Superior temporal gyrus (tissue), 1 donor: ENCODE measurements at regions not wholly inside any gene's neighbourhood (a gene's known extent, or its start where the extent isn't known, plus 50 kb on each side); places are given as distances from the start of the nearest gene placed in this dataset.

Experiments
- DNase-seq: peaks from one replicate; pipeline ENCODE4 v3.0.0-alpha.2; 2016; ENCODE audit errors: extremely low spot score

DNA sequence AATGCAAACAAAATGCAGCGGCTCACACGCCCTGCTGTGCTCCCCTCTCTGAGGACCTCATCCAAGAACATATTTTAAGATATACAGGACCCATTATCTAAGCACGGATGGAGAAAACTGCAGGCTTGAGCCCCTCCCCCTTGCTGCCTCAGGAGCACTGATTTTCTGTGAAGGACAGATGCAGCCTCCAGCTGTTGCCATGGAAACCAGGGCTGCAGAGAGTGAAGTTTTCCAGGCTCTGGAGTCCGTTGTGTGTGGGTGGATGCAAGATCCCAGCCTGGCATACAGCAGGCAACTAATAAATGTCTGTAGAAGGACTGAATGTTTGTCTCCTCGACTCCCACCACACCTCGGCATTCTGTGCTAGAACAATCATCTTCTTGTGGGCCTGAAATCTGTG is 105.6 kb upstream of the PEG3 start:
- peak; percentile 76 for DNase-seq

DNA sequence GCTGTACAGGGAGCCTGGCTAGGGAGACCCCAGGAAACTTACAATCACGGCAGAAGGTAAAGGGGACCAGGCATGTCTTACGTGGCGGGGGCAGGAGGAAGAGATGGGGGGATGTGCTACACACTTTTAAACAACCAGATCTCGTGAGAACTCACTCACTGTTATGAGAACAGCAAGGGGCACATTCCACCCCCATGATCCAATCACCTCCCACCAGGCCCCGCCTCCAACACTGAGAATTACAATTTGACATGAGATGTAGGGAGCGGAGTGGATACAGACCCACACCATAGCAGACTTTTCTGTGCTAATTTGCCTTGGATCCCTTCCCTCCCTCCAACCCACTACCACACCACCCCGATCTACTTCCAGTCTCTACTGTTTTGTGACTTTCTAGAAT is 106.7 kb upstream of the PEG3 start:
- no peak for DNase-seq

DNA sequence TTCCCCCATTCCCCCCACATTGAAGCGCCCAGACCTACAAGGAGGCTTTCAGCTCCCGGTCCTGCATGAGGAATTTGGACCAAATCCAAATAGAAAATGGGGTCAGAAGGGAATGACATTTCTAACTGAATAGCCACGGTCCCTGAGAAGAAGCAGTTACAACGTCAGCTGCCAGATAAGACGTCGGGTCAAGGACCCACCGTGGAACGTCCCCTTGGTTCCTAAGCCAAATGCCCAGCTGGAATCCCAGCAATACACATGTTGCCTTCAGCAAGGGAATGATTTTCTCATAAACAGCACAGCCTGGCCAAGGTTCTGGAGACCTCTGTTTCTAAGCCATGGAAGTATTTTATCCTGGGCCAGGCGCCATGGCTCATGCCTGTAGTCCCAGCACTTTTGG is 109.1 kb upstream of the PEG3 start:
- no peak for DNase-seq

DNA sequence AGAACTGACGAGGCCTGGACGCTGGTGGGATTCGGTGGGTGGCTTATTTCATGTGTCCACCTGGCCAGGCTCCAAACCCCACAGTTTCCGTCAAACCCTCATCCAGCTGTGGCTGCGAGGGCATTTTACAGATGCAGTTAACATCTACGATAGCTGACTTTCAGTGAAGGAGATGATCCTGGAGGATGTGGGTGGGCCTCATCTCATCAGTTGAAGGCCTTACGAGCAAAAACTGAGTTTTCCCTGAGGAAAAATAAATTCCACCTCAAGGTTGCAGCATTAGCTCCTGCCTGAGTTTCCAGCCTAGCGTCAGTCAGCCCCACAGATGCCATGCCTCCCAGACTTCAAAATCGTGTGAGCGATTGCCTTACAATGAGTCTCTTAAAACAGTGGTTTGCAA is 111.1 kb upstream of the PEG3 start:
- no peak for DNase-seq

DNA sequence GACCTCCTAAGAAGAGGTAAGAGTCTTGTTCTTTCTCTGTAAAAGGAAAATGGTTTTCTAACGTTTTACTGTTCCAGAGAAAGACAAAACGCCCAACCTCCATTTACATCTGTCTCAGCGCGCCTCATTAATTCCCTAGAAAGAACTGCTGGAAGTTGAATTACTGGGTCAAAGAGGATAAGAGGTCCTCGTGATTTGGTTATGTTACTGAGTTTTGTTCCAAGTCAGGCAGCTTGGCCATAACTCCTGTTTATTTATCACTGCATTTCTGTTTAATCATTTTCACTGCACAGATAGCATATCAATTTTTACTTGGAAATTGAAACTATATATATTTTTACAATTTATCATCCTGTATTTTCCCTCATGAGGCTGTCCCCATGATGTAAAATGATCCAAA is 112.9 kb upstream of the PEG3 start:
- DNase-seq = no peak

DNA sequence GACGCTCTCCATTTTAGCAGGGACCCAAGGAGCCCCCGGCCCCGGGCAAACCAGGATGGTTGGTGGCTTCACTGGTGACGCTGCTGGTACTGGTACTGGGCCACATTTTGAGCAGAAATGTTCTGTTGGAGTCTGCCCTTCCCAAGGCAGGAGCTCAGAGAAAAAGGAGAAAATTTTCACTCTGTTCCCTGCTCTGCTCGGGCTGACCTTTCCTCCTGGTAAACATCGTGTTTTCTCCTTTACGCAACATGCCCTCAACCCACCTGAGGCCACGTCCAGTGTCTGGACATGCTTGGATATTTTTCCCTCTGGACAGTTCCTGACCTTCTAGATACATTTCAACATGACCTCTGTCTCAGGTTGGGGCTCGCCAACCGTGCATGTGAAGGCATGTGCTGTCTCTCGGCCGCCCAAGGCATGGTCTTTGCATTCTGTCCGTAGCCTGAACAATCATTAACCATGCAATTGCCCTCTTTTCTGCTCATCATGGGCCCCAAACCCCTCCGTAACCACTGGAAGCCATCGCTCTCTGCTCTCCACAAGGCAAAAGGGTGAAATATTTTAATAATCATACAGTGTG is 115.2 kb upstream of the PEG3 start:
- DNase-seq = no peak

DNA sequence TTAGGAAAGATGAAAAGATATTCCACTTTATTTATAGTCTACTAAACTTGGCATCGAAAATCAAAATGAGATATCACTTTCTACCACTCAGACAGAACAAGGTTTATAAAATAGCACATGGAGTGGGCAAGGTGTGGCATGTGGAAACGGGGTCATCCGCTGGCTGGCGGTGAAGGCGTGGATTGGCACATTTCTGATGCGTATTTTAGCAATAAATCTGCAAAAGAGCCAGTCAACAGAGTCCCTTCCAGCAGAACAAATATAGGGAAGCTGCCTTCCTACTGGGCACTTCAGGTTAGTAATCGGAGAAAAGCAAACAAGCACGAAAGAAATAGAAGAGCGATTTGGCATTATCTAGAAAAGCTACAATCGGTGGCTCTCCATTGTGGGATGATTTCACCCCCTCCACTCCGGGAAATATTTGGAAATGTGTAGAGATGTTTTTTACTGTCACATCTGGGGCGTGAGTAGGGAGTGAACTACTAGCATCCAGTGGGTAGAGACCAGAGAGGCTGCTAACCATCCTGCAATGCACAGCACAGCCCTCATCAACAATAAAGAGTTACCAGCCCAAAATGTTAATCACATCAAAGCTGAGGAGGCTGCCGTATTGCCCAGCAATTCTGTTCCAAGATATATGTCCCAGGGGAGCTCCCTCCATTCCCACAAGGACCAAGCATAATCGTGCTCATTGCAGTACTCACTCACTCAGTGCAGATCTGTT is 116.1 kb upstream of the PEG3 start:
- DNase-seq = no peak

DNA sequence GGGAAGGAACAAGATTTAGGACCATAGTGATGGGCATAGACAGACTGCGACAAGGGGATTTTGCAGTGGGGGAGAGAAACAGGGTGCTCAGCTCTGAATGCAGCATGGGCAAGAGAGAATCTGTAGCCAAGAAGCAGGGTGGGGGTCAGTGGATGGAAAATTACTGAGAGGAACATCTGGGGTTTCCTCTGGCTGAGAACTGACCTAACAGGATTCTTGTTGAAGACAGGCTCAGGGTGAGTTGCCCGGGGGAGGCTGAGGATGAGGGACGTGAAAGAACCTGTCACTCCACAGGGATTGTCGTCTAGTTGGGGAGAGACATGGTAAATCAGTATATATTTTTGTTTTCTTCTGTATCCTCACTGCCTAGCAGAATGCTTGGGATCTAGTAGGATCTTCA is 118.7 kb upstream of the PEG3 start:
- no peak for DNase-seq

DNA sequence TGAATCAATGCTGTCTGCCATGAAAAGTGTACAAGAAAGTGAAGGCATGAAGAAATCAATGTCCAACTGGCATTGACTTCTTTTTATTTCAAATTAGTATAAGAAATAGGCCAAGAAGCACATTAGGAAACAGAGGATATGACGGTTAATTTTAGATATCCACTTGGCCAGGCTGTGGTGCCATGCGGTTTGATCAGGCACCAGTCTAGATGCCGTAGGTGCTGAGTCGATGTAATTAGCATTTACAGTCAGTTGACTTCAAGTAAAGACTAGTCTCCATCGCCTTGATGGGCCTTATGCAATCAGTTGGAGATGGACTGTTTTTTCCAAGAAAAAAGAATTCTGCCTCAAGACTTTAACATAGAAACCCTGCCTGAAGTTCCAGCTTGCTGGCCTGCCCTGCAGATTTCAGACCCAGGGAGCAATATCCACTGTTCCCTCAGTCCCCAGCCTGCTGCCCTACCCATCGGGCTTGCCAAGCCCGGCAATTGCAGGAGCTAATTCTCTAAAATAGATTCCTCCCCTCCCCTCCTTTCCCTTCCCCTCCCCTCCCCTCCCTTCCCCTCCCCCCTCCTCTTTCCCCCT is 120.5 kb upstream of the PEG3 start:
- no peak for DNase-seq

DNA sequence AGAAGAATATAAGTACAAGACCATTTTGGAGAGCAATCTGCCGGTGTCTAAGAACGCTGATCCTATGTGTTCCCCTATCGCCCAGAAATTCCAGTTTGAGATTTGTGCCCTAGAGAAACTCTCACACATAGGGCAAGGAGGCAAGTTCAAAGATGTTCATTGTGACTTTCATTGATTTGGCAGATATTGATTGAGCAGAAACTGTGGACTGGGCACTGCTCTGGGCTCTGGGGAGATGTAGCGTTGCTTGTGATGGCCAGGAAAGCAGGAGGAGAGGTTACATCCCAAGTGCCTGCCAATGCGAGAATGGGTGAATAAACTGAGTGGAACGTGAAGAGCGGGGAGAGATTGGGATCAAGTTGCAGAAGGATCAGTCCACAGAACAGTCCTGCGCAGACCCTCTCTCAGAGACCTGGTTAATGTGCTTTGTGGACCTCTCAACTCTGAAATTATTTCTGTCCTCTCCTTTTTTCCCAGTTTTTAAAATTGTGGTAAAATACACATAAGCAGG is 123.9 kb upstream of the PEG3 start:
- no peak for DNase-seq

DNA sequence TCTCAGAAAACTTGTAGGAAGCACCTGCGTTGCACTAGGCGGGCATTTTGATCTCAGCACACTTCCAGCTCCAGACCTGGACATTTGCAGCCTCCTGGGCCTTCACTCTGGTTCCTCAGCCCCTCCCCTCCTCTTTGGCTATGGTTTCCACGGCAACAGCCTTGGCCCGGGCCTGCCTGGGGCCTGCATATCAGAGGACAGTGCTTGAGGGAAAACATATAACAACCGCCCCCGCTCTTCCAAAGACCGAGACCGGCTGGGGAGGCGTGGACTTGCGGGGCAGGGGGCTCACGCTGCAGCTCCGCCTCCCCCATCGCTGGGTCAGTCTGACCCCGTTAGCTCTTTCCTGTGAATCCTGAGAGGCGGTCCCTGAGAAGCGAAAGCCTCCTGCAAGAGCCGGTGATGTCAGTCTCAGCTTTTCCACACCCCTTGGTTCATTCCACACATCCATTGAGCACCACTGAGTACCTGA is 125.7 kb upstream of the PEG3 start:
- no peak for DNase-seq

DNA sequence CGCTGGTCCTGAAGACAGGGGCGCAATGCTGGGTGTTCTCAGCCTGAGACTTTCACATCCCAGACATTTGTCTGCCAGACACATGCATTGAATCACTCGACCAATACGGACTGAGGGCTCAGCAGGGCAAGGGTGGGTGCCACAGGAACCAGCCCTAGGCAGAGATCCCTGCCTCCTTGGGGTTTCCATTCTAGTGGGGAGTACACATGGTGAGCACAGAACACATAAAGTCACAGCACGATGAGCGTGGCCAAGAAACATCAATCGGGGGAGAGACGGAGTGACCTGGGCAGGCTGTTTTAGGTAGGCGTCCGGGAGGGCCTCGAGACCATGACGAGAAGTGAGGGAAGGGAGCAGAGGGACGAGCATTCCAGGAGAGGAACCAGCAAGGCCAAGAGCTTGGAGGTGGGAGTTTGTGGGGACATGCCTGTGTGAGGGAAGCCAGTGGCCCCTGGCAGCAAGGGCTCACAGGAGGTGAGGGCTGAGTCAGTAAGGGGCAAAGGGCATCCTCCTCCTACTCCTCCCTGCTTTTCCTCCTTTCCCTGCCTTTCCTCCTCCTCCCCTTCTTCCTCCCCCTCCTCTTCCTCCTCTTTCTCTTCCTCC is 126.3 kb upstream of the PEG3 start:
- DNase-seq = no peak

DNA sequence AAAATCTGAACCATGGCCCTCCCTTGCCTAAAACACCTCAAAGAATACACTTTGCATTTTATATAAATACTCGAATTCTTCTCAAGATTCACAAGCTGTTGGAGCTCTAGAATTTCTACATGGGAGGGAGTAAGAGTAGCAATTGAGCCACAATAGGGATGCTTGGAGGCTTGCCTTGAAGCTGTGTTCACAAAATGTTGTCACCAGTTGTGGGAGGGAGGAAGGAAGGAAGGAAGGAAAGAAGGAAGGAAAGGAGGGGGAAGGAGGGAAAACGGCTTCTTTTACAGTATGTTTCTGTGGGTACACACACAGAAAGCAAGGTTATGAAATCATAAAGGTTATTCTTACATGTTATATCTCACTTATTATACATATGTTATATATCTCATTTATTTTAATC is 128.6 kb upstream of the PEG3 start:
- no peak for DNase-seq

DNA sequence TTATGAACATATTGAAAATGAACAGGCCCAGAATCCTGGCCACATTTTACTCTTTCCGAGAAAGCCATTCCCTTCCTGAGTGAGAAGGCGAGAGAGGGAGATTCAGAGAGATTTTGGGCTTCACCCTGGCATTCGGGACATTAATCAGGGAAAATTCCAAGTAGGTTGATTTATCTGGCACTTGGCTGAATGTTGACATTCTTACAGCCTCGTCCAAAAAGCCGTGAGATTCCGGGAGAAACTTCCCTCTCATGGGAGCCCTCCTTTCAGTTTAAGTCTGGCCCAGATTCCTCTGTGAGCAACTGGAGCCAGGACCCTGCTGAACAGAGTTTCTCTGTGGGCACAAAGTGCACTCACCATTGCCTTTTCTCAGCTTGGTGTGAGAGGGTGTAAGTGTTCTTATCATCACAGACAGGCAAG is 129.2 kb upstream of the PEG3 start:
- no peak for DNase-seq

DNA sequence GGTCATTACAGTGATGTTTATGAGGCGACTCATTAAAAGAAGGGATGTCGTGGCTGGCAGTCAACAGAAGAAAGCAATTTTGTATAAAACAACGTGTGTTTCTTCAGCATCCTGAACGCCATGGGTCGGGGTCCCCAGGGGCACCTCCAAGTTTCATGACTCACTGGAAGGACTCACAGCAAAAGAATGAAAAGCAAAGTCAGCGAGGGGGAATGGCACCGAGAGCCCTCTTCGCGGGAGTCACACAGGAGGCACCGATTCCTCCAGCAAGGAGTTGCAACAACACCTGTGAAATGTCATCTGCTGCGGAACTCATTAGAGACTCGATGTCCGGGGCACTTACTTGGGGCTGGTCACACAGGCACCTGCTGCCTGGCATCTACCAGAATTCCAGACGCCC is 130.7 kb upstream of the PEG3 start:
- DNase-seq = no peak

DNA sequence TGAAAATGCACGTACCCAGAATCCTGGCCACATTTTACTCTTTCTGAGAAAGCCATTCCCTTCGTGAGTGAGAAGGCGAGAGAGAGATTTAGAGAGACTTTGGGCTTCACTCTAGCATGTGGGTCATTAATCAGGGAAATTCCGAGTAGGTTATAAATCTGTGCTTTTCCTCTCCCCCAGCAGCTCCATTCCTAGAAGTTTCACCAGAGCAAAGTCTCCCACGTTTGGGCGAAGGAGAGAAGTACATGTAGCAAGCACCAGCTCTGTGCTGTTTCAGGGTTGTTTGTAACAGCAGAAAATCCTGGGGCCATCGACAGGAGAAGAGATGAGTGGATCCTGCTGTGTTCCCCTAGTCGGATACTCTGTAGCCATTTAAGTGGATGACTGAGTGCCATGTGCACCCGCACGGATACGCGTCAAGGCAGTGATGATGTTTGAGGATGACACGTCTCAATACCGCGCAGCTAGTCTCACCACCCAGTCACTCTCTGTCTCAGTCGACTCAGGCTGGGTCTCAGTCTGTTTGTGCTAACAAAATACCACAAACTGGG is 131.8 kb upstream of the PEG3 start:
- no peak for DNase-seq

DNA sequence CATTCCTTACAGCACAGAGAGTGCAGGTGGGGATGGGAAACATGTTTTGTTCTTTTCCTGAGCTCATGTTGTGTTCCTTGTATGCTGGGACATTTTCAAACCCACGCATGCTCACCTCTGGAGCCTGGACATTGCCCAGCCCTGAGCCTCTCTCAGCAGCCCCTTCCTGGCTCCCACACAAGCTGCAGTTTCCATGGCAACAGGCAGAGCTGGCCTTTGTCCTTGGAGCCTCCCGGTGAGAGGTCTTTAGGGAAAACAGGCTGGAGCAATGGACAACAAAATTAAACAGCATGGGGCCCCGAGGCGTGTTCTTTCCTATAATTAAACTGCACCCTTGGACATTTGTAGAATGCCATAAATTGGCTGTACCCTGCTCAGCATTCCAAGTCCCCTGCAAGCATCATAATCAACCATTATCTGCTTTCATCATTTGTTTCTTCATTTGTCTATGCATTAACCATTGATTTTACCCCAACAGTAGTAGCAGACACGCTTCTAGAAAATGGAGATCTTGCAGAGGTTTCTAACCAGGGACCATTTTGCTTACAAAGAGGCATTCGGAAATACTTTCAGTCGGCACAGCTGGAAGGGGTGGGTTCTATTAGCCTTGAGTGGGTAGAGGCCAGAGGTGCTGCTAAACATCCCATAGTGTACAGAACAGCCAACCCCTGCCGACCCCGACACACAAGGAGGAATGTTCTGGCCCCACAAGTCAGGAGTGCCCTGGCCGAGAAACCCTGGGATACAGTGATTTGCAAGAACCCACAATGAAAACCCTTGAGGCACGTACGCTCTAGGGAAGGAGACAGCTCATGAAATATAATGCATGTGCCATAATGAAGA is 133.4 kb upstream of the PEG3 start:
- DNase-seq = no peak

DNA sequence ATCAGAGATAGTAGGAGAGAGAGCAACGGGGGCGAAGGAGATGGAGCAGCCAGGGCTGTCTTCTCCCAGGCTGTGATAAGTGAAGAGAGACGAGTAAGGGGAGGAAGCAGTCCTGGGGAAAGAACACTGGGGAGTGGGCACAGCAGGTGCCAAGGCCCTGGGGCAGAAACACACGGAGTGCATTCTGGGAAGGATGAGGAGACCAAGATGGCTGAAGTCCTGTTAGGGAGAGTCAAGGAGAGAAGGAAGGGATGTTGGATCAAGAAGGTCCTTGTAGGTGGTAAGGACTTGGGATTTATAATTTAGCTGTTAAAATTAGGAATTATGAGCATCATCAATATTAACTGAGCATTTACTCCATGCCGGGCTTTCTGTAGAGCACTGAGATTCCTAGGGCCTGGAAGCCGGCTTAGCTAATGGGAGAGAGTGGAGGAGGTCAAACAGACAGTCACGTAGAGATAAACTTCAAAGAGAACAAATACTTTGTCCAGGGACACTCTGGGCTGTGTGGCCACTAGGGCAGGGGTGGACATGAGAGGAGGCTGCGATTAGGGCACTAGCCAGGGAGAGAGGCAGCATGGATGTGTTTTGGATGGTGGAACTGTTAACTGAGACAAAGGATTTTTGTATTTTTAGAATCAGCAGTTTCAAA is 134.2 kb upstream of the PEG3 start:
- no peak for DNase-seq

DNA sequence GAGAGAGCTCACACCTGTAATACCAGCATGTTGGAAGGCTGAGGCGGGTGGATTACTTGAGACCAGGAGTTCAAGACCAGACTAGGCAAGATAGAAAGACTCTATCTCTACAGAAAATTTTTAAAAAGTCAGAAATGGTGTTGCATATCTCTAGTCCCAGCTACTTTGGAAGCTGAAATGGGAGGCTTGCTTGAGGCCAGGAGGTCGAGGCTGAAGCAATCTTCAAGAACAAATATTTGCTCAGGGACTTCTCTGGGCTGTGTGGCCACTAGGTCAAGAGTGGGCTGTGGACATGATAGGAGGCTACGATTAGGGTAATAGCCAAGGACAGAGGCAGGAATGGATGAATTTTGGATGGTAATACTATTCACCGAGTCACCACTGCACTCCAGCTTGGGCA is 135.8 kb upstream of the PEG3 start:
- no peak for DNase-seq

DNA sequence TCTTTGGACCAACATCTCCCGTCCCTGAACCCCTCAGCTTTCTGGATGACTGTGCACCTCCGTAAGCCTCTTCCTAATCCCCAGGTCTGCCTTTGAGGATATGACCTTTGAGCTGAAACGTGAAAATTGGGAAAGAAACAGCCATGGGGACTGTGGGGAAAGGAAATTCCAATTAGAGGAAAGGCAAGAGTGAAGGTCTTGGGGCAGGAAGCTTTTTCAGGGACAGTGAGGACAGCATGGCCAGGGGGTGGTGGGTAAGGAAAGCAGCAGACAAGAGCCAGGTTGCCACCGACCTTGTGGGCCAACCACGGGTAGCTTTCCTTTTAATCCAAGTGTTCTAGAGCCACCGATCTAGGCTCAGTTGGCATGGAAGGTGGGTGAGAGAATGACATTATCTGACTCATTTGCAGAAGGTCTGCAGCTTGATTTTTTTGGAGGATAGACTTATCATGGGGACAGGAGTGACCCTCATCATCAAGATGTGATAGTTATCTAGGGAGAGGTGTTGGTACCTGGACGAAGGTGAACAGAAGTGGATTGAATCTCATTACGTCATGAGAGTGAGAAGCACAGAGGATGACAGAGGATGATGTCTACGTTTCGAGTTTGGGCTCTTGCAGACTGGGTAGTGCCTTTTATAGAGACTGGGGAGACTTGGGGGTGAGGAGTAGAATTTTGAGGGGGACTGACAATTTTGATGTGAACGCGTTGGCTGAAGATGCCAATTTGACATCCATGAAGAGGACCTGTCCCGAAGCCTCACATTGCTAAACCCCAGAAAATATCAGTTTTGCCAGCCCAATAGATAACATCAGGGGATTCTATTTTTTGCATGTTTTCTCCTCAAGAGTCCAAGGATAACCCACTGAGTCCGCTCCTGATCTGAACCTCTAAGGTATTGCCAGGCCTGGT is 136.7 kb upstream of the PEG3 start:
- DNase-seq = no peak
